HG02943 (cell line): ENCODE measurements at regions not wholly inside any gene's neighbourhood (a gene's known extent, or its start where the extent isn't known, plus 50 kb on each side); places are given as distances from the start of the nearest gene placed in this dataset.

Experiments used
- ATAC-seq: cut with Tn5 transposase; IDR thresholded peaks from one replicate; pipeline ENCODE4 v1.9.1; 2021; ENCODE audit warnings: mild to moderate bottlenecking, low read depth, moderate library complexity; ENCODE audit not compliant: unreplicated experiment

DNA sequence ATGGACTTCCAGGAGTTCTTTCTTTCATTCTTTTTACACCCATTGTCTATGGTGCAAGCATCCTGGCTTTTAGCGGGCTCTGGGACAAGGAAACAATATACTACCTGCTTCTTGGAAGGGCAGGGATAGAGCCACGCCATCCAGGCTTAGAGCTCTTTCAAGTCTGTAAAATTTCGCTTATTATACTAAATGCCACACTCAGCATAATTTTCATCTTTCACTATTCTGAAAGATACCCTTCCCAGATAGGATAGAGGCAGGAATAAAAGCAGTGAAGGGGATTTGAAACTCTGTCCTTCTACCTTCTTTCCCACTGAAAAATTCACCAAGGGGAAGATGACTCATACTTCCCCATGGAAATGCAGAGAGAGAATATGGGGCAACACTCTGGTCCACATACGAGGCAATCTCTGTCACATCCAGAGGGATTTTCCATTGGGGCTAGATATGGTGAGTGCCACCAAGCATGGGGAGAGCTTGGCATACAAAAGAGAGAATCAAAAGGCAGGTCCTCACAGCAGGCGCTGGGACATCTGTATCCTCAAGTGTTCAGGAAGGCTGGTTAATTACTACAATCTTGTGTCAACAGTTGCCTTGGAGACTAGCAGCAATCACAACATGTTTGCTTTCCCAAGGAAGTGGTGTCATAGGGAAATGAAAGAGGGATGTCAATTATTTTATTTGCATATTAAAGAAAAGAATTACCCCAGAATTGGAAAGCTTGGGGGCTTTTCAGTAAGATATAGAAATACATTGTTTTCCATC, 127.6 kb downstream of the TDRD15 start:
- ATAC-seq = no peak

DNA sequence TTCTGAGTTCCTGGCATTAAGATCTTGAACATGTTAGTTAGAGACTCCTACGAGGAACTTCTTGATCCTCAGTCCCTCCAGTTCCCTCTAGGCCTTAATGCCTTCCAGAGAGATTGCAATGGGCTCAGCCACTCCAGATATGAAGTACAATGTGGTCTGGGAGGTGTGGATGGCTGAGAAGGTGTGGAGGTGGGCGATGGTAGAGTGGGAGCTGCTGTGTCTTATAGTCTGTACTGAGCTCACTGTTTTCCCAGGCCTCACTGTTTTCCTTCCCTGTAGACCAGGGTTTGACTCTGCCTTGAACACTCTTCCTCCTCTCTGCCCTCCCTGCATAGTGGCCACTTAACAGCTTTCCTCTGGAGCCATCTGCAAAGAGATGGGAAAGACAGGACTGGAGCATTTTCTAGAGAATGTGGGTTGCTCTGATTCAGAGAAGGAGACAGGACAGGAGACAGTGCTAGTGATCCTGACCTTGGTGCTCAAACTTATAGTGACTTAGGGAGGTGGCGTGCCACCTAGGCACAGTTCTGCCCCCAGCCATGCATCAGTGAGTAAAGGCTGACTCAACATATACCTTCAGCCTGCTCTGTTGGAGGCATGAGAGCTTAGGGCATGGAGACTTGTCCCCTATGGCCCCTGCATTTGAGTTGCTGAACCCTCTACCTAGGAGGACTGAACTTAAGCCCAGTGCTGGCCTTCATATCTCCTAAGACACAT, 129.7 kb downstream of the TDRD15 start:
- no peak for ATAC-seq

DNA sequence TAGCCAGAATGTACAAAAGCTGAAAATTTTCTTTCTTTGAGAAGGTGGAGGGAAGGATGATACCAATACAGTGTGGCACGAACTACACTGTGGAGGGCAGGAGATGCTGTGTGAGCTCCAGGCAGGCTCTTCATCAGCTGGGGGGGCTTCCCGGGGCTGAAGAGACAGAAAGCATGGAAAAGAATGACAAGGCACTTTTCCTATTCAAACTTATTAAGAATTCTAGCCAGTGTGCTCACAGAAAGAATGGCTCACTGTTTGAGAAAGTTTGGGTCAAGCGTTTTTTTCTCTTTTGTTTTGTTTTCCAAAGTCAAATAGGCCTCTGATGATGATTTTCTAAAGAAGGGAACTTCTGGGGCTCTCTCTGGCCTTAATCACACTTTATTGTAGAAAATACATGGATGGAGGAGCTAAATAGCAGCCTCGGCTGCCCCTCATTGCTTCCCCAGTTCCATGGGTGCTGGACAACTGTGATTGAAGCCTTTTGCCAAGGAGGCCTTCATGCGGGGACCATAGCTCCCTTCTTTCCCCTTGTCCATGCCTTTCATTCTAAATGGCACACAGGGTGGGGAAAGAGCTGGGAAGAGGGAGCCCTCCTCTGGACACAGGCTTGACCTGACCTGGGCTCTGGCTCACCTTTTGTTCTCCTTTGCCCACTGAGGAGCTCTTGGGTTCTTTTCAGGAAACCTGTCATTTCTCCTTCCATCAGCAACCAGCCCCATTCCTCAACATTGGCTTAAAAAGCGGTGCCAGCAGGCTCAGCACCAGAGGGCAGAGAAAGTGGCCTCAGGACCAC, 130.6 kb downstream of the TDRD15 start:
- no peak for ATAC-seq

DNA sequence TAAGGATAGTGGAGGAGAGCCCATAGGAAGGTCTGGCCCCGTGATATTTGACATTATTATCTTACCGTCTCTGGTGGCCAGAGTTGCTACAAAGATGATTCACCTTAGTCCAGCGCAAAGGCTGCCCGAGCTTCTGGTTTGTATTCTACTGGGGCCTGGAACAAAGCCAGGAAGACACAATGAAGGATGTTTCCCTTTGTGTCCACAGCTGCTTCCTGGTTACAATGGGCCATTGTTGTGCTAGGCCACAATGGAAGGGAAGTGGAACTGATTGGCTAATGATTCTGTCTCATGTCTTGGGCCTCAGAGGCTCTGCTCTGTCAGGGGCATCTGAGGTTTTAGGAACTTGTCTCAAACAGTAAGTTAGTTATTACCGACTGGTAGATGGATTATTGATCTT, 132.2 kb downstream of the TDRD15 start:
- ATAC-seq = peak; percentile 70

GRCh38 chr2:21257621-21258020, 133.9 kb downstream of the TDRD15 start:
- no peak for ATAC-seq

DNA sequence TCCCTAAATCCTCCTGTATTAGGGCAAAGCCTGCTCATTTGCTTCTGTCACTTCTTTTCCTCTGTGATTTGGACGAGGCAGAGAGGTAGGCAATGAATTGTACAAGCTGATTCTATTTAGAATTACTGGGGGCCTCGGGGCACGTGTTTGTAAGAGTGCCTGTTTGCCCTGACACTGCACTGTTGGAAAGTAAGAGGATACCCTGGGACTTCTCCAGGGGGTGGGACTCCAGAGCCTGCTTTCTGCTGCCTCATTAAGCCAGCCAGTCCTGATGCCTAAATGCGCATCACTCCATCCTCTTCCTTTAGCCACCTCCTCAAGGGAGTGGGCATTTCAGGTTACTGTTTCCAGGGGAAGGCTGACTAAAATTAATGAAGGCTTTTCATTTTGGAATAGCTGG, 134.3 kb downstream of the TDRD15 start:
- ATAC-seq = no peak

- no peak for ATAC-seq
Observed at GRCh38 chr2:21260311-21260710, 136.5 kb downstream of the TDRD15 start.

- ATAC-seq = no peak
Observed at GRCh38 chr2:21261591-21261990, 137.8 kb downstream of the TDRD15 start.

- no peak for ATAC-seq
Observed at GRCh38 chr2:21262426-21262940, 138.7 kb downstream of the TDRD15 start.

GRCh38 chr2:21263622-21264021, 139.9 kb downstream of the TDRD15 start:
- no peak for ATAC-seq

DNA sequence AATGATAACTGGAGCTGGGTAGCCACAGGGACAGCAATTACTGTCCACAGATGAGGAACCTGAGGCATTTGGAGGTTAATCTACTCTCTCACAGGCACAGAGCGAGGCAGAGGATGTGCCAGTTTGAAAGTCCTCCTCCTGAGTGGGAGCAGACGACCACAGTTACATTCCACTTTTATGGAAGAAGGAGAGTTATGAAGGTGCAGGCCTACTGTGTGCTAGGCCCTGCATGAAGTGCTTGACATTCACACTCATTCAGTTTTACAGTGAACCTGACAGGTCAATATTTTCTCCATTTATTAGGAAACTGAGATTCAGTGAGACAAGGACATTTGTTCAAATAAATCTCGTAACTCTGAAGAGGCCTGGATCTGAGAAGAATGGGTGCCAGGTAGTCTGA, 142.0 kb downstream of the TDRD15 start:
- ATAC-seq = no peak

DNA sequence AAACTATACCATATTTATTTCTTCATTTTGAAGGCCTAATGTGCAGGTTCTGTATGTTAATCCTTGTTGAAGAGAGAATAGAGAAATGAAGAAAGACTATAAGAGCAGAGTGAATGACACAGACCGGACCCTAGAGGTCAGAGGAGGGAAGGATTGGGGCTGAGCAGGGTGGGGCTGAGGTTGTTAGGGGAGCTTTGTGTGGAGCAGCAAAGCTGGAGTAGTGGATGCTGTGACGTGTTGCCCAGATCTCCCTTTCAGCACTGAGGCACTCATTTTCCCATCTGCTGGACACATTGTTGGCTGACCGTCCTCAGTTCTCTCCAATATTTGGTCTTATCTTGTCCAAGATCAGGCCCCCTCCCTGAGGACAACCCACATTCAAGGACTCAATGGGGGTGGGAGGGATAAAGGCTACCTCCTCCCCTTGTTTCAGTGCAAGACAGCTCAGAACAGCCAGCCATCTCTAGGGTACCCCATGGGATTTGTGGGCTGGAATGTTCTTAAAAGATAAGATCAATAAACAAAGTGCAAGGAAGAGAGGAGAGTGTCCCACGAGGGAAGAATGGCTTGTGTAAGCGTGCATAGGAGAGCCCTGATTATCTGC, 143.6 kb downstream of the TDRD15 start:
- ATAC-seq = no peak

DNA sequence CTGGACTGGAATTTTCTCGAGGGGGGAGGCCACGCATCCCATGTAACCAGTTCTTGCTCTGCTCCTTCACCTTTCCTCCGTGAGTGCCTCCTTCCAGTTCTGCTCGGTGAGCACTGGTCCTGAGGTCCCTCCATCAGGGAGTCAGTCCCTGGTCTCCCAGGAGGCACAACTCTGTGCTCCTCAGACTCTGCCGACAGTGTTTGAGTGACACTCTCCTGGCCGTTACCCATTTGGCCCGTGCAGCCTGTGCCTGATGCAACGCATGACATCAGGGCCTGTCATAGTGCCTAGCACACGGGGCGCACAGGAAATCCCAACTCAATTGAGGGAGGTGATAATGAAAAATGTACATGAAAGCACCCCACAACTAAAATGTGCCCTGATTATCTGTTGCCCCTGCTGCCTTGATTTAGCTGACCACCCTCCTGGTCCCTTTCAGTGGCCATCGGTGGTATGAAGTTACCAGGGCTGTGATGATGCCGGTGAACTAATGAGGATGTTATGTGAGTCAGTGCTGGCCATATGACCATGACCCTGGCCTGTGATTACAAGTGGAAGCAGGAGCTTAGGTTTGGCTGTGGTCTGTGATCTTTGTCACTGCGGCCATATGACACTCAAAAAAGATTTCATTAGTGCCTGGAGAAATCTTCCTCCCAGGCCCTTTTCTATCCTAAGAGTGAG, 144.6 kb downstream of the TDRD15 start:
- no peak for ATAC-seq

DNA sequence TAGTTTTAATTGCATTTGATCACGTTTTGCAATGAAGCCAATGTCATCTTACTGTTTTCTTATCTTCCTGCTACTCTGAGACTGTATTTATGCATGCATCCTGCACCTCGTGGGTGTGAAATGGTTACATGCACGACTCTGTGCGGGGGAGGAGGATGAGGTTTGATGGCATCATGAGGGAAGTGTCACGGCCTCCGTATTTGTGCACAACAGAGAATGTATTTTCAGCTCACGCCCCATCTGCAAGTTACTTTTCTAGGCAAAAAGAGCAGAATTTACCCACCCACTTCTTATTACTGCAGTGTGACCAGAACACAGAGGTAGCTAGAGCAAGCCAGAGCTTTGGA, 145.1 kb downstream of the TDRD15 start:
- no peak for ATAC-seq

GRCh38 chr2:21269382-21269781, 145.6 kb downstream of the TDRD15 start:
- no peak for ATAC-seq

GRCh38 chr2:21270083-21270491, 146.3 kb downstream of the TDRD15 start:
- no peak for ATAC-seq

- no peak for ATAC-seq
Observed at GRCh38 chr2:21270708-21271122, 146.9 kb downstream of the TDRD15 start.

DNA sequence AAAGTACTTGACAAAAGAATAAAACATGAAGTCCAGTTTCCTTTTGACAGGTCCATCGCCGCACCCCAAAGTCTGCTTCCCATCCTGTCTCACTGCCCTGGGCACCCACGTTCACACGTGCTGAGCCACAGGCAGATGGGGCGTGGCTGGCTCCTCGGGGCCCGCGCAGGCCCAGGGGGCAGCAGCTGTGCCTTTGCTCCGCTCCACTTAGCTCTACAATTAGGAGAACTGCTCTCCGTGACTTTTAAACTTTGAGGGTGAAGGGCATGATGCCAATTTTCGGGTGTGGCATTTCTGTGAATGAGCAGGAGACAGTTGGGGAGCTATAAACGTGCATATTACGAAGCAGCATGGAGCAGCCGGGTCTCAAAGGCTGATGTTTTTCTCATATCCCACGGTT, 152.4 kb downstream of the TDRD15 start:
- ATAC-seq = no peak

DNA sequence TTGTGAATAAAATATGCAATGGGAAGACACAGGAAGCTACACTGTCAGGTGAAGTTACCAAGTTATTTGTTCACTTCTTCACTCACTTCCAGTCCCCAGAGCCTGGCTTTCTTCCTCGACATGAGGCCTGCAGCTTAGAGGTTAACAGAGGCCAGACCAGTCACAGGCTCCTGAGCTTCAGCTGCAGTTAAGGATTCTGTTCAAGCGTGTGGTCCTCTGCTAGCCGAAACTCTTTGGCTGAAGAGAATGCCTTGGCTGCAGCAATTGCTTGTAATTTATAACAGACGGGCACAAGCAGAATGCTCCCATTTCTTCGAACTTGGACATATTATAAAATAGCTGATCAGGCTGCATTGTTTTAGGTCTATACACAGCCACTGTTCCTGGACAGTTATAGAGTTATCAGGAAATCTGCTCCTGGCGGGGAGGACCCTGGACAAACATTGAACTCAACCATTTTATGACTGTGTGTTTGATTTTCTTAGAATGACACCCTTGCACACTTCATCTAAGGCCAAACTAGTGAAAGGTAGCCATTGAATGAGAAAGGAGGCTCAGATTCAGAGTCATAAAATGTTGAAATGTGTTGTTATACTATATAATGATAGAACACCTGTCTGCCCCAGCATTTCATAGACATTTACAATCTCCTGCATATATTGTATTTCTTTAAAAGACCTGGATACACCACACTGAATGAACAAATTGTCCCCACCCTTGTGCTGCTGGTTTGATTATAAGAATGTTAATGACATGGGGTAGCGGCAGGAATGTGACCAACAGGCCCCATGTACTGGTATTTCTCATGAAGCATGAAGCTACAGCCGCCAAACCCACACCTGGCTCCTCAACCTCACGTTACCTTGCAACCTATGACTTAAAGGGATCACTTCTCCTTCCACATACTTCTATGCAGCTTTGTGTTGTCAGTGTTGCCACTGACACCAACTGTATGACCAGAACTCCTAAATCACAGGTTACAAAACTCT, 153.6 kb downstream of the TDRD15 start:
- no peak for ATAC-seq
